GM12891 (cell line): ENCODE measurements at regions not wholly inside any gene's neighbourhood (a gene's known extent, or its start where the extent isn't known, plus 50 kb on each side); places are given as distances from the start of the nearest gene placed in this dataset.

Source experiments
- POLR2A ChIP-seq: IDR thresholded peaks from 2 replicates; pipeline ENCODE4 v1.6.1; 2011; ENCODE audit warnings: low read depth, low read length, control low read depth
- POU2F2 ChIP-seq: IDR thresholded peaks from 2 replicates; pipeline ENCODE4 v1.6.1; 2011; ENCODE audit warnings: low read depth, mild to moderate bottlenecking, control low read depth, low read length, moderate library complexity

DNA sequence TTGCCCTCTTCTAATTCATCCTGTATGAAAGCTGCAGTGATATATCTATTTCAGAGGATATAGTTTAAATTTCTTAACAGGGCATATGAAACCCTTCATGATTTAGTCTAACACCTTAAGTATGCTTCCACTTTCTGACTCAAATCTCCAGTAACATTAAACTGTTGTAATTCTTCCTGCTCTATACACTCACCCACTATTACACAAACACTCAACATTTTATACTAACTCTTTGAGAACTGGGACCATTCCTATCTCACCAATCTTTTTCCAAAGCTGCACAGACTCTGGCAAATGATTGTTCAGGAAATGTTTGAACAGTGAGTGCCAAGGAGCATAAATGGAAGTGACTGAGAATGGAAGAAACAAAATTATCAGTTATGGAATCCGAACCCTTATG is 560.4 kb upstream of the DPPA4 start:
- TF ChIP-seq POLR2A (no peak), POU2F2 (no peak)
